GM12872 (cell line): ENCODE measurements at regions not wholly inside any gene's neighbourhood (a gene's known extent, or its start where the extent isn't known, plus 50 kb on each side); places are given as distances from the start of the nearest gene placed in this dataset.

Experiments
- CTCF ChIP-seq: IDR thresholded peaks from 3 replicates; pipeline ENCODE4 v1.5.1; 2011; ENCODE audit warnings: low read depth, mild to moderate bottlenecking, low read length, moderate library complexity; ENCODE audit not compliant: insufficient read depth

DNA sequence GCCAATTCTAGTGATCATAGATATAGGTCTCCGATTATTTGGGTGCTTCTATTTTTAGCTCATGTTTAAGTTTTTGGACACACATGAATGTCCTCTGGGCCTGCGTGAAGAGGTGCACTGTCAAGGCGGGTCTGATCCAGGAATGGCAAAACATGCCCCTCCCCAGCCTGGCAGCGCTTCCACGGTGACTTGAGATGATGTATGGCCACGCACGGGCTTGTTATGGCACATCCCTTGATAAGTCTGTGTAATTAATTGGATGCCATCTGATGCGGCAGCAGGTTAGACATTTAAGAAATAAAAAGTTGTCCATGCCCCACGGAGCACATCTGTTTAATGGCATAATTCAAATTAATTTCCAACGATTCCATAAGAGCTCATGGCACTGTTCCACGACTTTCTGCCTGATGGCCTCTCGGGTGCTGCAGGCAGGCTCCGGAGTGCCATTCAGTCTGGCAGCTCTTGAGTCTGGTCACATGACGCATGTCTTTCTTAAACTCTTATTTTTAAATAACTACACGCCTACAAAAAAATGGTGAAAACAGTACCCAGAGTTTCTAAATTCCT, 151.4 kb downstream of the ACKR3 start:
- TF ChIP-seq CTCF = no peak

GRCh38 chr2:236724200-236724599, 154.6 kb downstream of the ACKR3 start:
- no peak for TF ChIP-seq CTCF

GRCh38 chr2:236726701-236727450, 157.3 kb downstream of the ACKR3 start:
- TF ChIP-seq CTCF = no peak

DNA sequence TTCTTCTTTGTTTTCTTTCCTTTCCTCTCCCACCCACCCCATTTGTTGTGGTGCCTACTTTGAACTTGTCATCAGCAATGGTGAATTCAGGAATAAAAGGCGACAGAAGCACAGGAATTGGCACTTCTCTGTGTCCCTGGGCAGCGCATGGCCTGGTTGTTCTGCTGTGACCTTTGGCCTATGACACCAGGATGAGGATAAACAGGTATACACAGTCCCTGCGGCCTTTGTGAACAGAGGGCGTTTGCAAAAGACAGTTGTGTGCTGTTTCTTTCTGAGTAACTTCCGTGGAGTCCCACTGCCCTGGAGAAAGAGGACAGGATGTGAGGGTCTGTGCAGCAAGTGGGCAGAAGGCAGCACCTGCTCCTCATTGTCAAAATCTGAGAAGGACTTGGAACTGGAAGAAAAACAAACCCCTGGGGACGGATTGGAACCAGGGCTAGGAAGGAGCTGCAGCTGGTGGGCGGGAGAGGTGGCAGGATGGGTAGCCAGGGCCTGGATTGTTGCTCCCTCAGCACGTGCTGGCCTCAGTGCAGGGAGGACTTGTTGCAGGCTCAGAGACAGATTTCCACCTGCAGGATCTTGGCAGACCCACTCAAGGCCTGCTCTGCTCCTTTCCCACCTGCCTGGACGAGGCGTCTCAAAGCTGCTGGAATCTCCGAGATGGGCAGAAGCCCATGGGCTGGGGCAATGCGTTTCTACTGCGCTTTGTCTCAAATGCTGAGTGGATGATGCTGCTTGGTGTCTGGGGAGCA, 159.5 kb downstream of the ACKR3 start:
- TF ChIP-seq CTCF = no peak

- TF ChIP-seq CTCF = no peak
Observed at GRCh38 chr2:236730393-236730792, 160.8 kb downstream of the ACKR3 start.

DNA sequence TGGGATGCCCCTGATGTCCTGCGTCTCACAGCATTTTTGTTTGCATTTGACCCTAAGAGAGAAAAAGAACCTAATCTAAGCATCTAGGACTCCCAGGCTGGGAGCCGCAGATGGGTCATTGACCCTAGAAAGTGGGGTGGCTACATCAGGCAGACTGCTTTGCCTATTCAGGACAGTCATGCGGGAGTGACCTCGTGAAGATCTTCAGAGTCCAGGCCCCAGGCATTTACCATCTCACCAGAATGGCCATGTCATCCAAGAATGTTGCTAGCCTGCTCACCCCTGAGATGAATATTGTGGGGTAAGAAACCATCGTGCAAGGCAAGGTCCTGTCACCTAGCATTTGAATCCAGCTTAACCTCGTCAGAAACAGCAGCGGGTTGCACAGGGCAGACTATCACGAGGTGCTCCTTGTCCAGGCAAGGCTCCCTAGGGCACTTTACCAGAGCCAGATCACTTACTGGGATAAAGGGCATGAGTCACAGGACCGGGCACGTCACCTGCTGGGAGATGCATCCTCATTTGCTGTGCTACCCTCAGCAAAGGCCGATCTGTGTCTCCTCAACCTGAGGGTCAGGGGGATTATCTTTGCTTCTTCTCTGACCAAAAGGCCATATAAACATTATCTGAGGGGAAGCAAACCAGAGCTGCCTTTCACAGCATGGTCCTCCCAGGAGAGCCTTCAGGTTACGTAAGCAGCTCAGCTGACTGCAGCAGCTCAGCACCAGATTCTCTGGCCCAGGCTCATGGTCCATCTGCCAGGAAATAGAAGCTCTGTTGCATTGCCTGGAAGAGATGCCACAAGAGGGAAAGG, 162.3 kb downstream of the ACKR3 start:
- TF ChIP-seq CTCF = no peak

GRCh38 chr2:236733156-236733555, 163.5 kb downstream of the ACKR3 start:
- no peak for TF ChIP-seq CTCF
